Stimulated activated naive CD8-positive, alpha-beta T cell treated with anti-CD3 and anti-CD28 coated beads, Interleukin-15, amount 100 ng/mL, for 72 hours (primary cell): ENCODE measurements at regions not wholly inside any gene's neighbourhood (a gene's known extent, or its start where the extent isn't known, plus 50 kb on each side); places are given as distances from the start of the nearest gene placed in this dataset.

Experiments
- ATAC-seq: fragments of 150-1000 bp; cut with Tn5 transposase; 2 replicates; pipeline ENCODE4 v1.10.0; 2021; ENCODE audit warnings: mild to moderate bottlenecking, moderate library complexity
- DNase-seq, 2 donors: peaks; one replicate each; pipeline ENCODE4 v3.0.0; 2021 to 2022
- H3K27ac Mint-ChIP-seq, 2 donors: one replicate each; pipeline ENCODE4 v1.8.0; 2022; ENCODE audit warnings: mild to moderate bottlenecking in 2 of 2, mixed read lengths in 2 of 2, moderate library complexity in 2 of 2
- H3K27me3 Mint-ChIP-seq: one replicate; pipeline ENCODE4 v1.8.0; 2022; ENCODE audit warnings: mixed read lengths
- H3K4me1 Mint-ChIP-seq: one replicate; pipeline ENCODE4 v1.8.0; 2022; ENCODE audit warnings: mild to moderate bottlenecking, mixed read lengths
- H3K4me3 Mint-ChIP-seq, 2 donors: one replicate each; pipeline ENCODE4 v1.8.0; 2022; ENCODE audit warnings: mild to moderate bottlenecking in 2 of 2, mixed read lengths in 2 of 2, moderate library complexity in 1 of 2
- H3K9me3 Mint-ChIP-seq, 2 donors: one replicate each; pipeline ENCODE4 v1.8.0; 2022; ENCODE audit warnings: mixed read lengths in 2 of 2

GRCh38 chr4:14621731-14622463 is 380.4 kb upstream of the CPEB2 start:
- DNase-seq (no peak), ATAC-seq (no peak)
- H3K9me3 Mint-ChIP-seq = peaks cover 0 to 13% of the 10 kb centered on the region in 2 donors
- H3K27ac Mint-ChIP-seq = no peak overlapping the region
- no peak overlapping the region for H3K4me3 Mint-ChIP-seq
- no peaks in the 10 kb centered on the region for H3K4me1 Mint-ChIP-seq
- no peaks in the 10 kb centered on the region for H3K27me3 Mint-ChIP-seq

- Mint-ChIP-seq H3K4me3 (no peak overlapping the region), H3K27ac (no peak overlapping the region), H3K27me3 (no peaks in the 10 kb centered on the region), H3K9me3 (peaks cover 0 to 13% of the 10 kb centered on the region in 2 donors), H3K4me1 (no peaks in the 10 kb centered on the region)
- no peak for DNase-seq
- ATAC-seq = no peak
Measured at GRCh38 chr4:14627038-14627437, 375.2 kb upstream of the CPEB2 start.

DNA sequence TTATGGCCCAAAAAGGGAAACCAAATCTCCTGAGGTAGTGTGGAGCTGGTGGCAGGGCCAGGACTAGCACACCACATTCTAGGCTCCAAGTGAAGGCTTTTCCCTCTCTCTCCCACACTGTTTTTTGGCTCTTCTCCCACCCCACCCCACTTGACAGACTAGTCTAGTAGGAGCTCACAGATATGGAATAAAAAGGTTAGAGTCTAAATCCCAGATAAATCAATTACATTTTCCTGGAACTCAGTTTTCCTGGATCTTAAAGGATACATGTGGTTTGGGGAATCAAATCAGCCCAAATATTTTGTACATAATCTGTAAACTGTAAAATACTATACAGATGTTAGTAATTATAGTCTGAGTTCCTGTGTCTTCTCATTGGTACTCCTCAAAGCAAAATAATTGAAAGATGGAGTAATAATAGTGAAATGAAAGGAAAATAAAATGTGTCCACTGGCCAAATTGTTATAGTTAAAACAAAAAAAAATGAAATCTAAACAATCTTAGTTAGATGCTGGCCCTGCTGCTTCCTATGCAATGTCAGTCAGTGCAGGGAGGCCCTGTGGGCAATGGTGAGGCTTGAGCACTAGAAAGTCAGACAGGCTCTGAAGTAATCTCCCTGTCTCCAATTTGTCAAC is 370.4 kb upstream of the CPEB2 start:
- Mint-ChIP-seq H3K4me3 (no peak overlapping the region), H3K27me3 (no peaks in the 10 kb centered on the region), H3K9me3 (peaks cover 6 to 7% of the 10 kb centered on the region in 2 donors), H3K4me1 (no peaks in the 10 kb centered on the region), H3K27ac (no peak overlapping the region)
- ATAC-seq = no peak
- no peak for DNase-seq

DNA sequence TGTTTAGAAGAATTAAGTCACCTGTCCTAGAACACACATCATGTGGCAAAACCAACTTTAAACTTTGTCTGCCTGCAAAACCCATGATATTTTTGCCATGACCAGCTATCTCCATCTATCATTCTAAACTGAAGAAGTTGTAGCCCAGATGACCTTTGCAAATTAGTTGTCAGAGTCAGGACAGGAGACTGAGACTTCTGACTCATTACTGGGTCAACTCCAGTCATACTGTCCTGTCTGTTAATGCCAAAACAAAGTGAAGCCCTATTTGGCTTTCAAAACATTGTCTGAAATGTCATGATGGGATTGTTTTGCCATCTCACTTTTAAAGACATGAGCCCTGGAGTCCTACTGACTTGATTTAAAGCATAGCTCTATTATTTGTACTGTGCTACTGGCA is 365.7 kb upstream of the CPEB2 start:
- Mint-ChIP-seq H3K27me3 (peaks cover 14% of the 10 kb centered on the region), H3K4me1 (no peaks in the 10 kb centered on the region)

GRCh38 chr4:14640476-14640875 is 361.8 kb upstream of the CPEB2 start:
- Mint-ChIP-seq H3K27ac (no peak overlapping the region), H3K4me1 (no peaks in the 10 kb centered on the region), H3K9me3 (no peaks in the 10 kb centered on the region), H3K4me3 (no peak overlapping the region), H3K27me3 (peaks cover 14% of the 10 kb centered on the region)
- no peak for DNase-seq
- ATAC-seq = no peak

More for the DNA sequence above, 365.7 kb upstream of the CPEB2 start:
- DNase-seq (no peak), ATAC-seq (no peak)
- Mint-ChIP-seq H3K9me3 (peaks cover 6 to 7% of the 10 kb centered on the region in 2 donors), H3K27ac (no peak overlapping the region), H3K4me3 (no peak overlapping the region)

DNA sequence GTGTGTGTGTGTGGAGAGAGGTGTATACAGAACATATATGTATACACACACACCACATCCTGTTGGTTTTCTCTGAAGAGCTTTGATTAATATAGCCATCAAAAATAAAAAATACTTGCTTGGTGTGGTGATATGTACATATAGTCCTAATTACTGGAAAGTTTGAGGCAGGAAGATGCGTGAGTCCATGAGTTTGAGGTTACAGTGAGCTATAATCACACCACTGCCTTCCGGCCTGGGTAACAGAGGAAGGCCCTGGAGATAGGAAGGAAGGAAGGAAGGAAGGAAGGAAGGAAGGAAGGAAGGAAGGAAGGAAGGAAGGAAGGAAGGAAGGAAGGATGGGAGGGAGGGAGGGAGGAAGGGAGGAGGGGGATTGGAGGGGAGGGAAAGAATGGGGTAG is 360.4 kb upstream of the CPEB2 start:
- H3K27me3 Mint-ChIP-seq = peaks cover 14% of the 10 kb centered on the region
- ATAC-seq = no peak
- H3K4me1 Mint-ChIP-seq = no peaks in the 10 kb centered on the region
- no peak overlapping the region for H3K4me3 Mint-ChIP-seq
- H3K27ac Mint-ChIP-seq = no peak overlapping the region
- H3K9me3 Mint-ChIP-seq = no peaks in the 10 kb centered on the region
- no peak for DNase-seq

DNA sequence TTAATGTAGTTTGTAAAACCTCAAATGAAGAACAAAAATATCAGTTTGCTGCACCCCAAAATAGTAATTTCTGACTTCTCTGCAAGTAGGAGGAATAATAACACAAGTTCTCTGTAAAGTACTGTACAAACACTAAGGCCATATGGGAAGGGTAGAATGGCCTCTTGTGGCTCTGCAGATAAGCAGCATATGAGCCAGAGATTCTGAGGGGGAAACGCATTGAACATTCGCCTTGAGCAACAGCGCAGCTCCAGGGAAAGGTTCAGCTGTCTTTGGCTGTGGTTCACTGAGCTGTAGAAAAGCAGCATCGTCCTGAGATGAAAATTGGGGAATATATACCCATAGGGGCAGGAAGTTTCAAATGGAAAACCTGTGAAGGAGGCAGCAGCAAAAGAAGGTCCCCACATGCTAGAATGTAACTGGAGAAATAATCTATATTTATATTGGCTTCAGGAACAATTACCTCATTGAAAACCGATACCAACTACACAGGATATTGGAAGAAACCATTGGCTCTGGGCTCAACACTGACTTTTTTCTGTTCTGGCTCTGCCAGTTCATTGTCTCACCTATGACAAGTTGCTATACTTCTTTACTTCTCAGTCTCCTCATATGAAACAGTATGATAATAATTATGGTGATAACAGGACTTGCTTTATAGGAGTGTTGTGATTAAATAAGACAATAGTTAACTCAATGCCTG is 357.6 kb upstream of the CPEB2 start:
- no peaks in the 10 kb centered on the region for H3K4me1 Mint-ChIP-seq
- H3K4me3 Mint-ChIP-seq = no peak overlapping the region
- H3K9me3 Mint-ChIP-seq = peaks cover 4 to 8% of the 10 kb centered on the region in 2 donors
- no peaks in the 10 kb centered on the region for H3K27me3 Mint-ChIP-seq
- DNase-seq (no peak), ATAC-seq (no peak)
- no peak overlapping the region for H3K27ac Mint-ChIP-seq

DNA sequence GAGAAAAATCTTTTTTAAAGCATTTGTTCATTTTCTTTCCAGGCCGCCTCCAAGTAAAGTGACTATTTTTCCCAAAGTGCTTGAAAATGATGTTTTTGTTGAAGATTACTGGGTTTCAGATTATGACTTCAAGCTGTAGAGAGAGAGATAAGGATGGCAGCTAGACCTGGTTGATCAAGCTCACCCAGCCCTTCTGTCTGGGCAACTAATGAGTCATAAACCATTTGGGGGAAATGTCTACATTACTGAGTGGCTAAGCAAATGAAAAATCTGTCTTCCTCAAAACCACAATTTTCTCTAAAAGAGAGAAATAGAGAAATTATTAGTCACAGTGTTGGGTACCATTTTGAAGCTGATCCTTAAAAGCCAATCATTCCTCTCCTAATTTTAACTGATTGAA is 355.4 kb upstream of the CPEB2 start:
- H3K27me3 Mint-ChIP-seq = no peaks in the 10 kb centered on the region
- no peaks in the 10 kb centered on the region for H3K4me1 Mint-ChIP-seq
- ATAC-seq (no peak), DNase-seq (no peak)
- peaks cover 12 to 17% of the 10 kb centered on the region in 2 donors for H3K9me3 Mint-ChIP-seq
- no peak overlapping the region for H3K27ac Mint-ChIP-seq
- no peak overlapping the region for H3K4me3 Mint-ChIP-seq

DNA sequence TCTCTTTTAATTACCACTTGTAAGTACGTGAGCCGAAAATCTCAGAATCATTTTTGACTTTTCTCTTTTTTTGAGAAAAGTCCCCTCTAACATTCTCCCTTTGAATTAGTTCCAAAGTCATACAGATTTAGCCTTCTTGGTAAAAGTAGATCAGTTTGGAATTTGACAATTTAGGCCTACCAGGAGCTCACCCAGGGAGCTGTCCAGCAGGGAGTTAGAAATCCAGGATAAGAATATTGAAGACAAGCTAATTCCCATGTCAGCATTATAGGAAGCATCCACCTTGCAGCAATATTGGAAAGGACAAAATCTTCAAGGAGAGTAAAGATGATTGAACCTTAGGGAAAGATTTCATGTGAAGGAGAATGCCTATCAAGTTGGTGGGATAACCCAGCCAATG is 352.2 kb upstream of the CPEB2 start:
- no peak overlapping the region for H3K4me3 Mint-ChIP-seq
- H3K9me3 Mint-ChIP-seq = peaks cover 15 to 26% of the 10 kb centered on the region in 2 donors
- no peak for ATAC-seq
- no peak for DNase-seq
- no peaks in the 10 kb centered on the region for H3K27me3 Mint-ChIP-seq
- no peaks in the 10 kb centered on the region for H3K4me1 Mint-ChIP-seq
- H3K27ac Mint-ChIP-seq = no peak overlapping the region

- no peak overlapping the region for H3K4me3 Mint-ChIP-seq
- DNase-seq (no peak), ATAC-seq (no peak)
Measured at GRCh38 chr4:14652522-14652921, 349.8 kb upstream of the CPEB2 start.

GRCh38 chr4:14653338-14653737 is 348.9 kb upstream of the CPEB2 start:
- DNase-seq (no peak), ATAC-seq (no peak)
- H3K27me3 Mint-ChIP-seq = no peaks in the 10 kb centered on the region
- H3K9me3 Mint-ChIP-seq = peaks cover 21 to 28% of the 10 kb centered on the region in 2 donors
- H3K4me3 Mint-ChIP-seq = no peak overlapping the region
- H3K4me1 Mint-ChIP-seq = no peaks in the 10 kb centered on the region
- H3K27ac Mint-ChIP-seq = no peak overlapping the region

More at GRCh38 chr4:14652522-14652921, 349.8 kb upstream of the CPEB2 start:
- H3K27me3 Mint-ChIP-seq = no peaks in the 10 kb centered on the region
- no peaks in the 10 kb centered on the region for H3K4me1 Mint-ChIP-seq
- H3K27ac Mint-ChIP-seq = no peak overlapping the region
- peaks cover 17 to 32% of the 10 kb centered on the region in 2 donors for H3K9me3 Mint-ChIP-seq

DNA sequence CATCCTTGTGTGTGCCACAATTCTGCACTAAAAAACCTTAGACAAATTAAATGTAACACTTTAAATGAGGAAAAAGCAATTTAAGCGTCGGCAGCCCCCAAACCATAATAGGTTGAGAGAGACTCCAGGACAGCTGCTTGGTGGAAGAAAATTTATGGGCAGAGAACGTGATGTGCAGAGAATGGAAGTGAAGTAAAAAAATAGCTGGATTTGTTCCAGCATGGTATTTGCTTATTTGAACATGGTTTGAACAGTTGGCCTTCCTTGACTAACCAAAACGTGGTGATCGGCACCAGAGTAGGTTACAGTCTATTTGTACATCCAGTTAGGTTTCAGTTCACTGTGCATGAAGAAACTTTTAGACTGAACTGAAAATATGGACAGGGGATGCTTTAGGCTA is 343.0 kb upstream of the CPEB2 start:
- no peaks in the 10 kb centered on the region for H3K27me3 Mint-ChIP-seq

DNA sequence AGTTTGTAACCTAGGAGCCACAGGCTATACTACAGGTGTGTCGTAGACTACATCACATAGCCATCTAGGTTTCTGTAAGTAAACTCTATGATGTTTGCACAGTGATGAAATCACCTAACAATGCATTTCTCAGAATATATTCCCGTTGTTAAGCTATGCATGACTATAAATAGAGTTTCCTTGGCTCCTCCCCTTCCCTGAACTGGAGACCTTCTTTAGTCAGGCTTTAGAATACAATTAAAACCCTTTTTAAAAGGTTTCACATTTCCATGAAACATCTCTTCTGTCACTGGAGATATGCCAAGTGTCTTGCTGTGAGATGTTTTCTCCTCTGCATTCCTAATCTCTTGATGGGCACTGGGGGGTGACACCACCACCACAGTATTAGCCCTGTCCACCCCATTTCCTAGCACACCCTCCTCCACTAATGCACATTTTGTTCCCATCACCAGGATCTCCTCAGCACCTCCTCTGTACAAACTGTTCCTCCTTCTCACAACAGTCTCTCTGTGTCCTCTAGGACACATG is 334.6 kb upstream of the CPEB2 start:
- H3K4me3 Mint-ChIP-seq = no peak overlapping the region
- DNase-seq (no peak), ATAC-seq (no peak)
- peaks cover 22% of the 10 kb centered on the region for H3K27me3 Mint-ChIP-seq
- H3K9me3 Mint-ChIP-seq = no peaks in the 10 kb centered on the region
- no peaks in the 10 kb centered on the region for H3K4me1 Mint-ChIP-seq
- no peak overlapping the region for H3K27ac Mint-ChIP-seq

More for the DNA sequence above, 343.0 kb upstream of the CPEB2 start:
- Mint-ChIP-seq H3K4me1 (no peaks in the 10 kb centered on the region), H3K9me3 (peaks cover 12 to 14% of the 10 kb centered on the region in 2 donors), H3K27ac (no peak overlapping the region), H3K4me3 (no peak overlapping the region)
- DNase-seq = no peak
- ATAC-seq = no peak

GRCh38 chr4:14668296-14668695 is 334.0 kb upstream of the CPEB2 start:
- DNase-seq (no peak), ATAC-seq (no peak)
- H3K4me1 Mint-ChIP-seq = no peaks in the 10 kb centered on the region
- H3K27me3 Mint-ChIP-seq = peaks cover 28% of the 10 kb centered on the region
- no peaks in the 10 kb centered on the region for H3K9me3 Mint-ChIP-seq
- H3K4me3 Mint-ChIP-seq = no peak overlapping the region
- no peak overlapping the region for H3K27ac Mint-ChIP-seq

GRCh38 chr4:14669371-14669770 is 332.9 kb upstream of the CPEB2 start:
- H3K27me3 Mint-ChIP-seq = peaks cover 37% of the 10 kb centered on the region
- H3K4me1 Mint-ChIP-seq = no peaks in the 10 kb centered on the region
- H3K27ac Mint-ChIP-seq = no peak overlapping the region
- DNase-seq = no peak
- H3K9me3 Mint-ChIP-seq = no peaks in the 10 kb centered on the region
- ATAC-seq = no peak
- H3K4me3 Mint-ChIP-seq = no peak overlapping the region

DNA sequence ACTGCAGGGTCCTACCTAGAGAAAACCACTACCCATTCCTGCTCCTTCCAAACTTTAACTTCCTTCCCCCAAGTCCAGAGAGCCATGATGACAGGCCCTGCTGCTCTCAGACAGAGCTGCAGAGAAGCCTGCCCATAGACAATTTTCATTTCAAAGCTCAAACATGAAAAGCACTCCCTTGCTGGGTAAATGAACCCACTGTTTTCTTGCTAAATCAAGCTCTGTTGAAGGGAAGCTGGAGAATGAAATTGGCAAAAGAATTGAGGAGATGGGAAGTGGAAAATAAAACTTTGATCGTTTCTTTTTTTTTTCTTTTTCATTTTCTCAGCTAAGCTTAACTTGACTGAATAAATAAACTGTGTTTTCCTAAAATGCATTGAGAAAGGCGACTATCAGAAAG is 331.1 kb upstream of the CPEB2 start:
- Mint-ChIP-seq H3K4me1 (no peaks in the 10 kb centered on the region), H3K27me3 (peaks cover 37% of the 10 kb centered on the region), H3K27ac (no peak overlapping the region), H3K9me3 (no peaks in the 10 kb centered on the region), H3K4me3 (no peak overlapping the region)
- no peak for DNase-seq
- no peak for ATAC-seq
